Rectal smooth muscle tissue (tissue), 1 donor: ENCODE measurements at regions not wholly inside any gene's neighbourhood (a gene's known extent, or its start where the extent isn't known, plus 50 kb on each side); places are given as distances from the start of the nearest gene placed in this dataset.

Experiments
- H3K27ac ChIP-seq: one replicate; pipeline ENCODE4 v1.7.0; 2013; ENCODE audit warnings: low read depth, low read length, inconsistent platforms
- H3K27me3 ChIP-seq: one replicate; pipeline ENCODE4 v1.7.0; 2013; ENCODE audit warnings: low read length; ENCODE audit not compliant: control insufficient read depth, insufficient read depth
- H3K36me3 ChIP-seq: one replicate; pipeline ENCODE4 v1.7.0; 2013; ENCODE audit warnings: low read length; ENCODE audit not compliant: control insufficient read depth, insufficient read depth
- H3K4me1 ChIP-seq: one replicate; pipeline ENCODE4 v1.7.0; 2013; ENCODE audit warnings: low read length; ENCODE audit not compliant: control insufficient read depth, insufficient read depth
- H3K4me3 ChIP-seq: one replicate; pipeline ENCODE4 v1.7.0; 2013; ENCODE audit warnings: low read length
- H3K9ac ChIP-seq: one replicate; pipeline ENCODE4 v1.7.0; 2013; ENCODE audit warnings: low read length

DNA sequence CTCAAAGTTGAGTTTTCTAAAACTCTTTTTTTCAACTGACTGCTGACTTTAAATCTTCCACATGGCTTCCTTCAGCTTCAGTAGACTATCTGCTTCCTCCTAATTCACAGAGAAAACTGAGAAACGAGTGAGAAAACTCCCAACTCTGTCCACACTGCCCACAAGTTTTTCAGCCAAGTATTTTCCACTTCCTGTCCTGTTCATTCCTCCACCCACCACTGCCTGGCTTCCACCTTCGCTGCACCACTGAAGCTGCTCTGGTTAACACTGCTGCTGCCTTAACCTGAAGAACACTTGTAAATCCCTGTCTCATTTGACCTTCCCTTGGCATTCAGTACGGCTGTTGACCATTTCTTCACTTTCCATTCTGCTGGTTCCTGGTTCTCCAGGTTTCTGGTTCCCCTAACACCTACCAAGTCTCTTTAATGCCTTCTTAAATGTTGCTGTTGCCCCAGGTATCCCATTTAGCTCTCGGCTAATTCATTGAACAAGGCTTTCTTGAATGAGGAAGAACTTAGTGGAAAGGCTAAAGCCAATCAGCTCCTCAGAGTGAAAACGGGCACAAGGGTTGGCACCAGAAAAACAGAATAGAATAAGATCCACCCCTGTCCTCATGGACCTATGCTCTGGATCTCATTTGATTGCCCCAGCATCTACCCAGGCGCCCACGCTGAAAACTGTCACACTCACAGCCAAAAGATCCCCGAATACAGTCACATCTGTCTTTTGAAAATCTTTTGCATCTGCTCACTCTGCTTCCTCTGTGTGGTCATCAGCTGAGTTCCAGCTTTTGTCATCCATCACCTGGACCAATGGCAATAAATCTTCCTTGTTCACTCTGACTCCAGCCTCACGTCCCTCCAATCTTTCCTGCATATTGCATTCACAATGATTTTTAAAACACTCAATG, 104.4 kb upstream of the TAB2 start:
- peak overlapping the region; percentile 81 for H3K27ac ChIP-seq
- no peaks in the 10 kb centered on the region for H3K36me3 ChIP-seq
- peaks cover 33% of the 10 kb centered on the region for H3K4me1 ChIP-seq
- no peaks in the 10 kb centered on the region for H3K27me3 ChIP-seq
- no peak overlapping the region for H3K4me3 ChIP-seq
- no peak overlapping the region for H3K9ac ChIP-seq

GRCh38 chr6:149213829-149214228, 103.7 kb upstream of the TAB2 start:
- H3K27ac ChIP-seq = no peak overlapping the region
- no peaks in the 10 kb centered on the region for H3K36me3 ChIP-seq
- H3K4me1 ChIP-seq = peaks cover 33% of the 10 kb centered on the region
- H3K9ac ChIP-seq = no peak overlapping the region
- no peaks in the 10 kb centered on the region for H3K27me3 ChIP-seq
- H3K4me3 ChIP-seq = no peak overlapping the region

GRCh38 chr6:149216459-149216858, 101.1 kb upstream of the TAB2 start:
- Histone ChIP-seq H3K4me3 (no peak overlapping the region), H3K9ac (no peak overlapping the region), H3K27me3 (no peaks in the 10 kb centered on the region), H3K27ac (no peak overlapping the region), H3K36me3 (no peaks in the 10 kb centered on the region), H3K4me1 (peaks cover 15% of the 10 kb centered on the region)

GRCh38 chr6:149217466-149217888, 100.0 kb upstream of the TAB2 start:
- Histone ChIP-seq H3K4me1 (peaks cover 10% of the 10 kb centered on the region), H3K27me3 (no peaks in the 10 kb centered on the region), H3K9ac (no peak overlapping the region), H3K4me3 (no peak overlapping the region), H3K27ac (no peak overlapping the region), H3K36me3 (no peaks in the 10 kb centered on the region)

DNA sequence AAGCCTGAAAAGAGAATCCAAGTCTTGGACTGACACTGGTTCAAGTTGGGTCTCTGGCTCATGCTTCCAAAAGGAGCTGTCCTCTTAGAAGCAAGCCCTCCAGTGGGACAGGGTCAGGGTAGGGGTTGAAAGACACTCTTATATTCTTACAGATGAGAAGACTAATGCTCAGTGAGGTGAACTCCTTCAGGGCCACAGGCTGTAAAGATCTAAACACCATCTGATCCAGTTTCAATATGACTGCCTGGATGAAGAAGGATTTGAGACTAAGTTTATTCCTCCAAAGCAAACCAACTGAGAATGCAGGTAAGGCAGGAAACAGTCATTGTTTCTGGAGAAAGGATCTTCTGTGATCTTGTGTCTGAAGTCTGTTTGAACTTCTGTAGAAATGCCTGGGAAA, 99.0 kb upstream of the TAB2 start:
- Histone ChIP-seq H3K9ac (no peak overlapping the region), H3K27ac (no peak overlapping the region), H3K36me3 (no peaks in the 10 kb centered on the region), H3K4me1 (peaks cover 3% of the 10 kb centered on the region), H3K4me3 (no peak overlapping the region), H3K27me3 (no peaks in the 10 kb centered on the region)

- Histone ChIP-seq H3K36me3 (no peaks in the 10 kb centered on the region), H3K4me3 (no peak overlapping the region), H3K27ac (no peak overlapping the region), H3K4me1 (peaks cover 4% of the 10 kb centered on the region), H3K27me3 (no peaks in the 10 kb centered on the region), H3K9ac (no peak overlapping the region)
Observed at GRCh38 chr6:149218915-149219314, 98.6 kb upstream of the TAB2 start.

GRCh38 chr6:149220882-149221773, 96.4 kb upstream of the TAB2 start:
- no peaks in the 10 kb centered on the region for H3K27me3 ChIP-seq
- peaks cover 5% of the 10 kb centered on the region for H3K4me1 ChIP-seq
- no peak overlapping the region for H3K4me3 ChIP-seq
- no peaks in the 10 kb centered on the region for H3K36me3 ChIP-seq
- H3K27ac ChIP-seq = no peak overlapping the region
- H3K9ac ChIP-seq = no peak overlapping the region

DNA sequence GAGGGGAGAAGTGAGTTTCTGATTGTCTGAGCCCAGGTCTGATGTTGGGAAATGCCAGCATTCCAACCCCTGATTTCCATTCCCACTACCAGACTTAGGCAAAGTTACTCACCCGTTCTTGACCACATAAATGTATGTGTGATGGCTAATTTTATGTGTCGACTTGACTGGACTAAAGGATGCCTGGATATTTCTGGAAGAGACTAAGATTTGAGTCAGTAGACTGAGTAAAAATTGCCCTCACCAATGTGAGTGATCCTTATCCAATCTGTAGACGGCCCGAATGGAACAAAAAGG, 95.8 kb upstream of the TAB2 start:
- H3K4me1 ChIP-seq = peaks cover 5% of the 10 kb centered on the region
- no peak overlapping the region for H3K4me3 ChIP-seq
- no peak overlapping the region for H3K9ac ChIP-seq
- H3K27me3 ChIP-seq = no peaks in the 10 kb centered on the region
- H3K36me3 ChIP-seq = no peaks in the 10 kb centered on the region
- H3K27ac ChIP-seq = no peak overlapping the region

DNA sequence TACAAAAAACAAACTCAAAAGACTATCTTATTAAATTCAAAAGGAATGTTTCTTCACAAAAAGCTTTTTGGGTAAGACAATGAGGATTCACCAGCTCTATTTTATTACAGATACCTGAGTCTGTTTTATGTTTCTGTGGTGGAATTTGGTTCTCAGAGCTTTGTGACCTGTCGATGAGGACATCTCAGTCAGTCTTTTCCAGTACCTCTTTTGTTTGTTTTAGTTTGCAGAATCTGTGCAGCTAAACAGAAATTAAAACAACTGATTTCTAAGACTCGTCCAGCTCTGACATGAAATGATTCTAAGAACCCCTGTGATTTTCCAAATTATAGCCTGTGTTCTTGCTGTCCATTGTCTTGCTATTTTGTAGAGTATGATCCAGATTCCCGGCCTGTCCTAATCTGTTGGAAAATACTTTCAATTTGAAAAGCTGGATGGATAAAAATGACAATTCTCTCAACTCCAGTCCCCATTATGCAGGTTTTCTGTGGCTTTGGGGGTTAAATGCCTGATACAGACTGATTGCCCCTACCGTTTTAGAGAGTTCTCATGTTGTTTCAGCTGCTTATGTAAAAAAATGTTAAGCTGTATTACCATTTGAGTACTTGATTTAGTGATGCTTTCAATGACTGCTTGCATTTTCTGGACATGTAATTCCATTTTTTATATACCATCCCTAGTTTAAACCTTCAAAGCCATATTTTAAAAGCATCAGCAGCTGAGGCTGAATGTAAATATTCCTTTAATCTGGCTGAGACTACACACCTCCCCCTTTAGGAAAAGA, 94.2 kb upstream of the TAB2 start:
- H3K27me3 ChIP-seq = no peaks in the 10 kb centered on the region
- H3K4me3 ChIP-seq = no peak overlapping the region
- H3K36me3 ChIP-seq = no peaks in the 10 kb centered on the region
- no peak overlapping the region for H3K27ac ChIP-seq
- peaks cover 5% of the 10 kb centered on the region for H3K4me1 ChIP-seq
- H3K9ac ChIP-seq = no peak overlapping the region

DNA sequence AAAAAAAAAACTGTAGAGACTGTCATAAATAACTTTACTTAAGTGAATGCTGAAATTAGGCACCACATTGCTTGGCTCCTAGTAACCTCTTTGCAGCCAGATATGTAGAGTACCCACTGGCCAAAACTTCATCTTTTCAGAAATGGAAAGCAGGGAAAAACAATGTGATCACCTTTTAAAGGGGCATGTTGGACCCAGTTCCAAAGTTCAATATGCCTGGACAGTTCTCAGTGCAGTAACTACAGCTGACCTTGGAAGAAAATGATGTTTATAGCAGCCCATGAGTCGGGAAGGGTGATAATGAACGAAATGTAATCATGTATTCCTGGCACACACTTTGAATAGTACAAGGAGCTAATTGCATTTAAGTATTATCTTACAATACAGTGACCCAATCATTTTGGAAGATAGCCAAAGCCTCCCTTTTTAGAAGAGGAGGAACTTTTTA, 93.6 kb upstream of the TAB2 start:
- H3K4me1 ChIP-seq = peaks cover 5% of the 10 kb centered on the region

GRCh38 chr6:149224399-149224798, 93.1 kb upstream of the TAB2 start:
- Histone ChIP-seq H3K9ac (no peak overlapping the region), H3K4me1 (peaks cover 5% of the 10 kb centered on the region), H3K36me3 (no peaks in the 10 kb centered on the region), H3K27ac (no peak overlapping the region), H3K4me3 (no peak overlapping the region), H3K27me3 (no peaks in the 10 kb centered on the region)

More for the DNA sequence above, 93.6 kb upstream of the TAB2 start:
- Histone ChIP-seq H3K27ac (no peak overlapping the region), H3K27me3 (no peaks in the 10 kb centered on the region), H3K36me3 (no peaks in the 10 kb centered on the region), H3K4me3 (no peak overlapping the region), H3K9ac (no peak overlapping the region)

GRCh38 chr6:149225370-149225769, 92.1 kb upstream of the TAB2 start:
- H3K9ac ChIP-seq = no peak overlapping the region
- H3K4me3 ChIP-seq = no peak overlapping the region
- H3K27me3 ChIP-seq = no peaks in the 10 kb centered on the region
- H3K27ac ChIP-seq = no peak overlapping the region
- no peaks in the 10 kb centered on the region for H3K36me3 ChIP-seq
- peaks cover 5% of the 10 kb centered on the region for H3K4me1 ChIP-seq
